Natural killer cell treated with Interleukin-12 subunit alpha and Interleukin-12 subunit beta and Interleukin-15 and Interleukin-18, amount 100 ng/mL, for 72 hours (primary cell): ENCODE measurements at regions not wholly inside any gene's neighbourhood (a gene's known extent, or its start where the extent isn't known, plus 50 kb on each side); places are given as distances from the start of the nearest gene placed in this dataset.
"Not testable (repeated sequence)": the region's sequence is repeated elsewhere in the genome, so short reads cannot be mapped to it uniquely, and the experiment has no call there.

ENCODE experiments used
- ATAC-seq, 2 donors: fragments of 150-1000 bp; cut with Tn5 transposase in 1 of 2; sonication (Bioruptor Pico), chemical (Tn5 transposase) in 1 of 2; 2 replicates each; pipeline ENCODE4 v1.10.0; 2021
- DNase-seq: peaks from one replicate; pipeline ENCODE4 v3.0.0; 2022; ENCODE audit warnings: low spot score
- H3K27ac Mint-ChIP-seq, 2 donors: 1 replicate in 1 of 2; 2 replicates in 1 of 2; pipeline ENCODE4 v1.8.0; 2022; ENCODE audit warnings: mixed read lengths in 2 of 2, mild to moderate bottlenecking in 1 of 2, moderate library complexity in 1 of 2
- H3K27me3 Mint-ChIP-seq, 2 donors: 1 replicate in 1 of 2; 2 replicates in 1 of 2; pipeline ENCODE4 v1.8.0; 2022; ENCODE audit warnings: mixed read lengths in 2 of 2
- H3K36me3 Mint-ChIP-seq: one replicate; pipeline ENCODE4 v1.8.0; 2022; ENCODE audit warnings: mixed read lengths
- H3K4me1 Mint-ChIP-seq, 2 donors: 1 replicate in 1 of 2; 2 replicates in 1 of 2; pipeline ENCODE4 v1.8.0; 2022; ENCODE audit warnings: low read depth in 2 of 2, mixed read lengths in 2 of 2, mild to moderate bottlenecking in 1 of 2
- H3K4me3 Mint-ChIP-seq: one replicate; pipeline ENCODE4 v1.8.0; 2022; ENCODE audit warnings: mixed read lengths
- H3K9me3 Mint-ChIP-seq: 2 replicates; pipeline ENCODE4 v1.8.0; 2022; ENCODE audit warnings: mixed read lengths

GRCh38 chr2:167803449-167803988, 443.9 kb downstream of the STK39 start:
- Mint-ChIP-seq H3K27ac (no peak overlapping the region), H3K4me3 (no peak overlapping the region), H3K36me3 (peaks cover 5% of the 10 kb centered on the region), H3K27me3 (peaks cover 3 to 10% of the 10 kb centered on the region in 2 donors), H3K4me1 (no peaks in the 10 kb centered on the region), H3K9me3 (peaks cover 6% of the 10 kb centered on the region)
- no peak for ATAC-seq
- no peak for DNase-seq

DNA sequence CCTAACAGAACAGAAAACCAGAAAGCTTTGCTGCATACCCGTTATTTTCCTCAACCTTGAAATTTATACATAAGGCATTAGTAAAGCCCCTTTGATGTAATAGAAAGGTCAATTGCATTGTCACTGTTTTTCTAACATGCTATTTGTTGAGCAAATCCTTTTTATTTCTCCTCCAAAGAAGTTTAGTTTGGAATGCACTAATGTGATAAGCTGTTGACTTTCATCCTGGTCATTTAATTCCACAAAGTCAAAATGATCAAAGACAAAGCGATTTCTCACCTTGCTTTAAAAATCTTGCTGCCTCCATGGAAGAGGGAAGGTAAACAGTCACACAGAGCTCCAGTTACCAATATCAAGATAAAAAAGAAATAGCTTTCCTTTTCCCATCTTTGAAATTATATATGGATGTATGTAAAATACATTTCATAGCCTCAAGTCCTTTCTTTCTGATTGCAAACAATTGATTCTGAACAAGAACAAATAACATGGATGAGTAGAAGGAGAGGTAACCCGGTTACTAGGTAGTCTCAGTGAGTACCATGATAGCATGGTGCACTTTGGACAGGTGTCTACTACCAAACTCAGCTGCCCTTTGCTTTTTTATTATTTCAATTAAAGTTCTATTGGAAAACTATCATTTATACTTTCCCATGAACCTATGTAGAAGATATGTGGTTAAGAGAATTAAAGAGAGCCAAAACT, 452.7 kb downstream of the STK39 start:
- no peak overlapping the region for H3K27ac Mint-ChIP-seq
- no peak for ATAC-seq
- H3K9me3 Mint-ChIP-seq = peaks cover 3% of the 10 kb centered on the region

DNA sequence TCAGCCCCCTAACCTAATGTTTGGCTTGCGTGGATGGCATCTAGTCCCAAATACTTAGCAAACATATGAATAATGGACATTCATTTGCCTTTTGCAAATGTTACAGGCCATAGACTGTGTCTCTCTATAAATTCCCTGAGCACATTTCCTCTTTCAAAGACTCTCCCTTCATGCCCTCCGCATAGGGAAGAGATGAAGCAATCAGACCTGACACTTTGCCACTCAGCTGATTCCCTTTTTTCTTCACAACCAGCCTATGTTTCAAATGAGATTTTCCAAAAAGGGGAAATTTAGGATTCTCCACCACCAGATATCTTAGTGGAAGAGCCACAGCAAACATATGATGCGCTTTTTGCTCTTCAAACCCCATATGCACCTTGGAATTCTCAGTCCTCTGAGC, 453.7 kb downstream of the STK39 start:
- peaks cover 24 to 51% of the 10 kb centered on the region in 2 donors for H3K27me3 Mint-ChIP-seq
- no peak for DNase-seq
- no peak overlapping the region for H3K4me3 Mint-ChIP-seq
- no peaks in the 10 kb centered on the region for H3K4me1 Mint-ChIP-seq
- no peak for ATAC-seq
- peaks cover 3% of the 10 kb centered on the region for H3K9me3 Mint-ChIP-seq
- no peaks in the 10 kb centered on the region for H3K36me3 Mint-ChIP-seq
- H3K27ac Mint-ChIP-seq = no peak overlapping the region

More for the DNA sequence above, 452.7 kb downstream of the STK39 start:
- H3K36me3 Mint-ChIP-seq = no peaks in the 10 kb centered on the region
- no peak overlapping the region for H3K4me3 Mint-ChIP-seq
- no peaks in the 10 kb centered on the region for H3K4me1 Mint-ChIP-seq
- no peak for DNase-seq
- peaks cover 21 to 52% of the 10 kb centered on the region in 2 donors for H3K27me3 Mint-ChIP-seq

DNA sequence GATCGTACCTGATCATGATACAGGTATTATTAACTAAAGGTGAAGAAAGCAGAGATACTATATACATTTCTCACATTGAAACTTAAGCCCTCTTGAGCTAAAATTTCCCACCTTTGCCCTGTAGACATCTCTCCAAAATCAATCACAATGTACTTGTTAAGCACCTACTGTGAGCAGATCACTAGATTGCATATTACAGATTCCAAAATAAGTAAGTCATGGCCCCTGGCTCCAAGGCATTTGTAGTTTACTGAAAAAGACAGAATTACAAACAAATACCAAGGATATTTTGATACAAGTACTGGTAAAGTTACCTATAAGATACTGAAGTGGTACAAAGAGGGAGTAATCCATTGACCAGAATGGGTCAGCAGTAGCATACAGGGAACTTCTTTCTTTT, 455.3 kb downstream of the STK39 start:
- Mint-ChIP-seq H3K27me3 (peaks cover 25 to 48% of the 10 kb centered on the region in 2 donors), H3K4me1 (no peaks in the 10 kb centered on the region), H3K36me3 (no peaks in the 10 kb centered on the region), H3K27ac (no peak overlapping the region), H3K9me3 (peaks cover 3% of the 10 kb centered on the region), H3K4me3 (no peak overlapping the region)
- no peak for ATAC-seq
- DNase-seq = no peak

- no peak for ATAC-seq
- peaks cover 3% of the 10 kb centered on the region for H3K9me3 Mint-ChIP-seq
- peaks cover 23 to 43% of the 10 kb centered on the region in 2 donors for H3K27me3 Mint-ChIP-seq
- no peaks in the 10 kb centered on the region for H3K4me1 Mint-ChIP-seq
- H3K4me3 Mint-ChIP-seq = no peak overlapping the region
- no peak for DNase-seq
- no peak overlapping the region for H3K27ac Mint-ChIP-seq
- no peaks in the 10 kb centered on the region for H3K36me3 Mint-ChIP-seq
These were observed 456.5 kb downstream of the STK39 start for GRCh38 chr2:167790781-167791450.

GRCh38 chr2:167790189-167790588, 457.2 kb downstream of the STK39 start:
- Mint-ChIP-seq H3K4me3 (no peak overlapping the region), H3K9me3 (peaks cover 3% of the 10 kb centered on the region), H3K27me3 (peaks cover 23 to 36% of the 10 kb centered on the region in 2 donors), H3K36me3 (no peaks in the 10 kb centered on the region), H3K4me1 (no peaks in the 10 kb centered on the region), H3K27ac (no peak overlapping the region)
- ATAC-seq (no peak), DNase-seq (no peak)

DNA sequence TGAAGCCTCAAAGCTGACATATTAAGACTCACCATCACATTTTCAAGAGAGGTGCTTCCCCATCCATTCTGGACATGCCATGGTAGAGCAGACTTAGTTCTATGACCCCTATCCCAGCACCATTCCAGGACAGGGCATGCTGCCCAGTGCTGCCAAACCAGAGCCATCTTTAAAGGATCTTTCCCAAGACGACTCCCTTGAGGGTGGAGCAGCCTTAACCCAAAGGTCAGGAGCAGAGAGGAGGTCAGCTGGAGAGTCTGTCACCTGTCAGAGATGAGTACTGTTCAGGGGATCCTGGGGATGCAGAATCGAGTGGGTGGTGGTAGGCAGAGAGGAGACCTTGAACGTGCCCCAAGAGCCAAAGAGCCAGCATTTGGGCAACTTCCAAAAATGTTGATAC, 459.8 kb downstream of the STK39 start:
- Mint-ChIP-seq H3K4me3 (no peak overlapping the region), H3K9me3 (peaks cover 3% of the 10 kb centered on the region), H3K4me1 (no peaks in the 10 kb centered on the region), H3K27ac (no peak overlapping the region), H3K27me3 (peaks cover 20 to 24% of the 10 kb centered on the region in 2 donors), H3K36me3 (no peaks in the 10 kb centered on the region)
- DNase-seq (no peak), ATAC-seq (peak in 1 of 2 donors; percentile 17)

- Mint-ChIP-seq H3K4me1 (no peaks in the 10 kb centered on the region), H3K27ac (no peak overlapping the region), H3K27me3 (peaks cover 15 to 19% of the 10 kb centered on the region in 2 donors), H3K9me3 (peaks cover 3% of the 10 kb centered on the region), H3K36me3 (no peaks in the 10 kb centered on the region), H3K4me3 (no peak overlapping the region)
- DNase-seq (no peak), ATAC-seq (no peak)
These were observed 460.4 kb downstream of the STK39 start for GRCh38 chr2:167787021-167787420.

- Mint-ChIP-seq H3K36me3 (no peaks in the 10 kb centered on the region), H3K4me1 (no peaks in the 10 kb centered on the region), H3K4me3 (no peak overlapping the region), H3K9me3 (peaks cover 3% of the 10 kb centered on the region), H3K27ac (no peak overlapping the region), H3K27me3 (peaks cover 15 to 16% of the 10 kb centered on the region in 2 donors)
- ATAC-seq = no peak
- no peak for DNase-seq
These were observed 461.7 kb downstream of the STK39 start for GRCh38 chr2:167785606-167786216.

DNA sequence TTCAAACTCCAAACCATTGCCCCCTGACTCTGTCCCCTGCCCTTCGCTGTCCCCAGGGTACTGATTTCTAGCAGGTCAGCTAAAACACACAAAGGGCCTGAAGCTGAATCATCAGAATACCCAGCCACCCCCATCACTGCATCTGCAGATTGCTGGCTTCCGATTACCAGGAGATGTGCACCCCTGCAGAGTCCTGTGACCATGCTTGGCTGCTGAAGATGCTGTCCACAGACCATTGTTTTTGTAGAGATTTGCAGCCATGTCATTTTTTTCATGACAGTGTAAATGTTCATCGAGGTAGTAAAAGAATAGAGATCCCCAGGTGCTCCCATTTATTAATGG, 463.3 kb downstream of the STK39 start:
- Mint-ChIP-seq H3K9me3 (no peaks in the 10 kb centered on the region), H3K27ac (no peak overlapping the region), H3K27me3 (peaks cover 7 to 19% of the 10 kb centered on the region in 2 donors), H3K4me1 (no peaks in the 10 kb centered on the region), H3K4me3 (no peak overlapping the region), H3K36me3 (no peaks in the 10 kb centered on the region)
- ATAC-seq = no peak
- DNase-seq = no peak

- H3K9me3 Mint-ChIP-seq = no peaks in the 10 kb centered on the region
- no peaks in the 10 kb centered on the region for H3K4me1 Mint-ChIP-seq
- no peaks in the 10 kb centered on the region for H3K36me3 Mint-ChIP-seq
- no peak overlapping the region for H3K4me3 Mint-ChIP-seq
- H3K27me3 Mint-ChIP-seq = peaks cover 5 to 25% of the 10 kb centered on the region in 2 donors
- no peak overlapping the region for H3K27ac Mint-ChIP-seq
- DNase-seq = no peak
- ATAC-seq = no peak
These were observed 463.9 kb downstream of the STK39 start for GRCh38 chr2:167783261-167784083.

GRCh38 chr2:167781629-167782028, 465.8 kb downstream of the STK39 start:
- not testable (repeated sequence) for H3K9me3 Mint-ChIP-seq, ATAC-seq, H3K36me3 Mint-ChIP-seq, H3K4me3 Mint-ChIP-seq, H3K27ac Mint-ChIP-seq, H3K4me1 Mint-ChIP-seq, DNase-seq
- H3K27me3 Mint-ChIP-seq = peaks cover 3 to 19% of the 10 kb centered on the region in 2 donors

DNA sequence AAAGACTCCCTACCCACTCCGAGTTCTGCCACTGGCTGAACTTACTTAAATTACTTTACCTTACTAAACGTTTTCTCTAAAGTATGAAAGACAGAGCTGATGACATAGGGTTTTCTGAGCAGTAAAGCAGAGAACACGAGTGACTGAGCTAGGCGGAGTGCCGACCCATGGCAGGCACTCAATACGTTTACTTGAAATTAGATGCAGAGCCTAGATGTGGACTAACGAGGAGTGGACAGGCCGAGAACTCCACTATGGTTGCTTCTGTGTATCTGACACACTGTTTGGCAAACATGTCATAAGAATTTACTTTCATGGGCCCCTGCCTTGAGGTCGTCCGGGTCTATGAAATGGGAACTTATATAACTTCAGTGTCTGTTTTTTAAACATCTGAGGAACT, 471.0 kb downstream of the STK39 start:
- ATAC-seq (no peak), DNase-seq (no peak)
- H3K4me1 Mint-ChIP-seq = no peaks in the 10 kb centered on the region
- peaks cover 0 to 19% of the 10 kb centered on the region in 2 donors for H3K27me3 Mint-ChIP-seq
- H3K9me3 Mint-ChIP-seq = no peaks in the 10 kb centered on the region
- H3K4me3 Mint-ChIP-seq = no peak overlapping the region
- no peaks in the 10 kb centered on the region for H3K36me3 Mint-ChIP-seq
- no peak overlapping the region for H3K27ac Mint-ChIP-seq
